Smooth muscle cell (in vitro differentiated cells): ENCODE measurements at regions not wholly inside any gene's neighbourhood (a gene's known extent, or its start where the extent isn't known, plus 50 kb on each side); places are given as distances from the start of the nearest gene placed in this dataset.
A peak's percentile ranks its signal among the peaks of the same experiment; 100 is the strongest.

Source experiments
- DNase-seq: peaks from one replicate; lab custom pipeline; 2025; ENCODE audit not compliant: unreplicated experiment; lab: John Stamatoyannopoulos, UW
- H2AFZ ChIP-seq: fragments of 200-600 bp; sonication (generic); 2 replicates; pipeline ENCODE4 v1.6.0; 2016; ENCODE audit warnings: antibody characterized with exemption, low read depth, mild to moderate bottlenecking
- H3F3A ChIP-seq: fragments of 200-600 bp; sonication (generic); 2 replicates; pipeline ENCODE4 v1.6.0; 2017; ENCODE audit warnings: antibody characterized with exemption, low read depth
- H3K27ac ChIP-seq: fragments of 200-600 bp; sonication (generic); 2 replicates; pipeline ENCODE4 v1.5.1; 2016; ENCODE audit warnings: low read depth, mild to moderate bottlenecking
- H3K27me3 ChIP-seq: fragments of 200-600 bp; sonication (generic); 2 replicates; pipeline ENCODE4 v1.6.1; 2016; ENCODE audit warnings: low read depth, mild to moderate bottlenecking
- H3K36me3 ChIP-seq: fragments of 200-600 bp; sonication (generic); 2 replicates; pipeline ENCODE4 v1.5.1; 2016; ENCODE audit warnings: low read depth
- H3K4me1 ChIP-seq: fragments of 200-600 bp; sonication (generic); 2 replicates; pipeline ENCODE4 v1.5.1; 2016; ENCODE audit warnings: low read depth
- H3K4me2 ChIP-seq: fragments of 200-600 bp; sonication (generic); 2 replicates; pipeline ENCODE4 v1.6.0; 2016; ENCODE audit warnings: mild to moderate bottlenecking
- H3K4me3 ChIP-seq: fragments of 200-600 bp; sonication (generic); 2 replicates; pipeline ENCODE4 v1.5.1; 2016; ENCODE audit warnings: mild to moderate bottlenecking
- H3K79me2 ChIP-seq: fragments of 200-600 bp; sonication (generic); 2 replicates; pipeline ENCODE4 v1.6.0; 2016; ENCODE audit warnings: low read depth, mild to moderate bottlenecking
- H3K9ac ChIP-seq: fragments of 200-600 bp; sonication (generic); 2 replicates; pipeline ENCODE4 v1.6.0; 2016; ENCODE audit warnings: low read depth
- H3K9me3 ChIP-seq: fragments of 200-600 bp; sonication (generic); replicated peaks from 2 replicates; pipeline ENCODE4 v1.5.1; 2016; ENCODE audit warnings: low read depth
- H4K20me1 ChIP-seq: fragments of 200-600 bp; sonication (generic); 2 replicates; pipeline ENCODE4 v1.6.0; 2016; ENCODE audit warnings: low read depth
- CTCF ChIP-seq: fragments of 200-600 bp; sonication (generic); IDR thresholded peaks from 2 replicates; pipeline ENCODE4 v1.5.1; 2017; ENCODE audit warnings: borderline replicate concordance, mild to moderate bottlenecking, antibody characterized with exemption; ENCODE audit not compliant: insufficient read depth, poor library complexity, severe bottlenecking
- WGBS: methylation state at CpG from one replicate; pipeline ENCODE4 v1.1.7; 2016; ENCODE audit warnings: low lambda C conversion rate; 5-methylcytosine and 5-hydroxymethylcytosine counted together

- 50% methylated on average over 11 of the region's 11 CpGs for WGBS
- no peaks in the 10 kb centered on the region for H3K27me3 ChIP-seq
- no peaks in the 10 kb centered on the region for H3K4me1 ChIP-seq
- no peaks in the 10 kb centered on the region for H3K79me2 ChIP-seq
- peak; percentile 43 for TF ChIP-seq CTCF
- no peak overlapping the region for H3K4me3 ChIP-seq
- no peak overlapping the region for H3K9ac ChIP-seq
- H3K27ac ChIP-seq: no peak overlapping the region
- H3K4me2 ChIP-seq: peak overlapping the region; percentile 33
- no peaks in the 10 kb centered on the region for H3K9me3 ChIP-seq
- no peak for DNase-seq
- H2AFZ ChIP-seq: peak overlapping the region; percentile 29
- no peaks in the 10 kb centered on the region for H3F3A ChIP-seq
- no peaks in the 10 kb centered on the region for H4K20me1 ChIP-seq
- H3K36me3 ChIP-seq: no peaks in the 10 kb centered on the region
Observed at GRCh38 chr9:82466616-82467260, 478.2 kb downstream of the SPATA31D1 start.

GRCh38 chr9:82467436-82467835 is 478.9 kb downstream of the SPATA31D1 start:
- H3F3A ChIP-seq: no peaks in the 10 kb centered on the region
- no peak overlapping the region for H3K4me3 ChIP-seq
- no peak overlapping the region for H3K9ac ChIP-seq
- H4K20me1 ChIP-seq: no peaks in the 10 kb centered on the region
- H3K36me3 ChIP-seq: no peaks in the 10 kb centered on the region
- H3K9me3 ChIP-seq: no peaks in the 10 kb centered on the region
- H3K4me1 ChIP-seq: no peaks in the 10 kb centered on the region
- WGBS: 87% methylated on average over 2 of the region's 2 CpGs
- no peak for DNase-seq
- H3K79me2 ChIP-seq: no peaks in the 10 kb centered on the region
- no peaks in the 10 kb centered on the region for H3K27me3 ChIP-seq
- H3K4me2 ChIP-seq: no peak overlapping the region
- no peak overlapping the region for H3K27ac ChIP-seq
- no peak for TF ChIP-seq CTCF
- H2AFZ ChIP-seq: peak overlapping the region; percentile 29

GRCh38 chr9:82474235-82474634 is 485.7 kb downstream of the SPATA31D1 start:
- Histone ChIP-seq H3F3A (no peaks in the 10 kb centered on the region), H3K79me2 (no peaks in the 10 kb centered on the region), H3K9ac (no peak overlapping the region), H3K36me3 (no peaks in the 10 kb centered on the region), H4K20me1 (no peaks in the 10 kb centered on the region), H3K9me3 (no peaks in the 10 kb centered on the region), H2AFZ (no peak overlapping the region), H3K4me1 (no peaks in the 10 kb centered on the region), H3K4me2 (no peak overlapping the region), H3K4me3 (no peak overlapping the region), H3K27me3 (no peaks in the 10 kb centered on the region), H3K27ac (no peak overlapping the region)
- no peak for TF ChIP-seq CTCF
- DNase-seq: no peak

- H3K79me2 ChIP-seq: no peaks in the 10 kb centered on the region
- H3K4me3 ChIP-seq: no peak overlapping the region
- H4K20me1 ChIP-seq: no peaks in the 10 kb centered on the region
- H3K4me2 ChIP-seq: no peak overlapping the region
- no peak overlapping the region for H3K9ac ChIP-seq
- no peaks in the 10 kb centered on the region for H3K36me3 ChIP-seq
- no peaks in the 10 kb centered on the region for H3F3A ChIP-seq
- WGBS: 82% methylated on average over 4 of the region's 4 CpGs
- H2AFZ ChIP-seq: no peak overlapping the region
- peaks cover 9% of the 10 kb centered on the region for H3K27me3 ChIP-seq
- DNase-seq: no peak
- no peak overlapping the region for H3K27ac ChIP-seq
- H3K9me3 ChIP-seq: no peaks in the 10 kb centered on the region
- no peak for TF ChIP-seq CTCF
- no peaks in the 10 kb centered on the region for H3K4me1 ChIP-seq
Observed at GRCh38 chr9:82475584-82476301, 487.2 kb downstream of the SPATA31D1 start.
